ENCODE measurements at regions not wholly inside any gene's neighbourhood (a gene's known extent, or its start where the extent isn't known, plus 50 kb on each side); places are given as distances from the start of the nearest gene placed in this dataset.

DNA sequence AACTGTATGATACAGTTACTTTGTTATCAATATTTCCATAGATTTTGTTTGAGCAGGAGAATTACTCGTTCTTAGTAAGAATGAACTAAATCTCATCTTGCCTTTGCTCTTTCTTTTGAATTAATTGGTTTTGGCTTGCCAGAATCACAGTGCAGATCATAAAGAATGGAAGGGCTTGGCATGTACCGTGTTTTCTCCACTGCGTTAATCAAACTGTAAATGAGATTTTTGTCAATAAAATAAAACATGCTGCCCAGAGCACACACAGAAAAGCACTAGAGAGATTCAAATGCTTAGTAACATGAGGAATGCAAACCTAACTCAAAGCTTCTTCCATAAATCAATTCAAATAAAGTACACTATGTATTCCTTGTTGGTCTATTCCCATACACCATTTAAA lies 229.6 kb upstream of the CDH2 start:
- DNase-seq (ENCODE audit: low spot score) = no peak

- no peak for DNase-seq (ENCODE audit: low spot score)
These were observed 227.8 kb upstream of the CDH2 start for GRCh38 chr18:28404694-28405093.

DNA sequence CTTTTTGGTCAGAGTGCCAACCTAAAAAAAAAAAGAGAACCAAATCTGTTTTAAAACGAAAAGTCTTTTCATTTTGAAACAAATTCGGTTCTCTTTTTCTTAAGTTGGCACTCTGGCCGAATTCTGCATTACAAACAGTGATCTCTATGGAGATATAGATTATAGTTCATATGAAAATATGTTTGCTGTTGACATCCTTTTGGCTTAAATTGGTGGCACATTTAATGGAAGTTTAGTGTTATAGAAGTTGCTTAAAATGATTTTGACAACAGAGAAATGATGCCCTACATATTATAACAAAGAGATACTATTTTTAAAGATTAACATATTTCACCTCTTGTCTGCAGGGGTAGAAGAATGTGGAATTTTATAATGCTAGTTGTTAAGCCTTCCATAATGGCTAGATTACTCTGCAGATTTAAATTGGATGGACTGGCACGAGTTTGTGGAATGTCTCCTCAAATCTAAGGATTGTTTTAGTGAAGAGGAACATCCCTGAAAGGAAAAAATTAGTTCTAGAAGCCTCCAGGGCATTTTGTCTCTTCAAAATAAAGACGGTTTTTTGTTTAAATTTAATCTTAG lies 222.9 kb upstream of the CDH2 start:
- no peak for DNase-seq (ENCODE audit: low spot score)

DNA sequence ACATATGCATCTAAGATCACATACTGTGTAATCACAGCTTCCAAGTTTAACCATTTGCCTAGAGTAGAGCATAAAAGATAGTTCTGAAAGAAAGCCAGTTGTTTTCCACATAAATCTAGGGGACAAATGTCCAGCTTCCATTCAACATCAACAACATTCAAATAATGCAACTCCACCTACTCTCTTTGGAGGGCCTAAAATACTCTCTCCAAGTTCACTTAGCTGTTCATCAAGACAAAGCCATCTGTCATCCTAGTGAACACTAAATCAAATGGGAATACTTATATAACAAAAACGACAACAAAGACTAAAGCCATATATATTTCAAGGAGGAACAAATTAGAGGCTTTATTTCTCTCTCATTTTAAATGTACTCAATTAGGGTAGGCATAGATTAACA lies 221.5 kb upstream of the CDH2 start:
- no peak for DNase-seq (ENCODE audit: low spot score)

DNA sequence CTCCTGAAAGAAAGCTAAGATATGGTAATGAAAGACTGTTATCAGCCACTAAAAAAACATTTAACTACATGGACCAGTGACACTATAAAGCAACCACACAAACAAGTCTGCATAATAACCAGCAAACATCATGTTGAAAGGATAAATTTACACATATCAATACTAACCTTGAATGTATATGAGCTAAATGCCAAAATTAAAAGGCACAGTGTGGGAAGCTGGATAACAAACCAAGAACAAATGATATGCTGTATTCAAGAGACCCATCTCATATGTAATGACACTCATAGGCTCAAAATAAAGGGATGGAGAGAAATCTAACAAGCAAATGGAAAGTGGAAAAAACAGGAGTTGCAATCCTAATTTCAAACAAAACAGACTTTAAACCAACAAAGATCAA lies 213.1 kb upstream of the CDH2 start:
- DNase-seq (ENCODE audit: low spot score) = no peak

DNA sequence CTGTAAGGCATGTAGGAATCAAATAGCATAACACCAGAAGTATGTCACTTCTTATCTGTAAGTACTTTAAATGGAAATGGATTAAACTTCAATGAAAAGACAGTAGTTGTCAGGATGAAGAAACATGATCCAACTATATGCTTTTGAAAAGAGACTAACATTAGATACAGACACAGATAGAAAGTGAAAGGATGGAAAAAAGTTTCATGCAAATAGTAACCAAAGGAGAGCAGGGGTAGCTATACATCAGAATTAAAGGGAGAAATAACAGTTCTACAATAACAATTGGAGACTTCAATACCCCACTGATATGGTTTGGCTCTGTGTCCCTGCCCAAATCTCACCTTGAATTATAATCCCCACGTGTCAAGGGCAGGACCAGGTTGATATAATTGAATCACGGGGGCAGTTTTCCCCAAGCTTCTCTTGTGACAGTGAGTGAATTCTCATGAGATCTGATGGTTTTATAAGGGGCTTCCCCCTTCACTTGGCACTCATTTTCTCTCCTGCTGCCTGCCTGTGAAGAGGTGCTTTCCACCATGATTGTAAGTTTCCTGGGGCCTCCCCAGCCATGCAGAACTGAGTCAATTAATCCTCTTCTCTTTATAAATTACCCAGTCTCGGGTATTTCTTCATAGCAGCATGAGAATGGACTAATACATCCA lies 205.4 kb upstream of the CDH2 start:
- DNase-seq (ENCODE audit: low spot score) = no peak

- no peak for DNase-seq (ENCODE audit: low spot score)
These were observed 195.3 kb upstream of the CDH2 start for GRCh38 chr18:28372186-28372585.

GRCh38 chr18:28366676-28367075 lies 189.7 kb upstream of the CDH2 start:
- DNase-seq (ENCODE audit: low spot score) = no peak

- DNase-seq (ENCODE audit: low spot score) = no peak
These were observed 188.5 kb upstream of the CDH2 start for GRCh38 chr18:28365411-28365831.

- DNase-seq (ENCODE audit: low spot score) = no peak
These were observed 186.2 kb upstream of the CDH2 start for GRCh38 chr18:28363124-28363523.

- DNase-seq (ENCODE audit: low spot score) = no peak
These were observed 182.2 kb upstream of the CDH2 start for GRCh38 chr18:28359176-28359575.

GRCh38 chr18:28357766-28358401 lies 181.0 kb upstream of the CDH2 start:
- peak; percentile 48 for DNase-seq (ENCODE audit: low spot score)

DNA sequence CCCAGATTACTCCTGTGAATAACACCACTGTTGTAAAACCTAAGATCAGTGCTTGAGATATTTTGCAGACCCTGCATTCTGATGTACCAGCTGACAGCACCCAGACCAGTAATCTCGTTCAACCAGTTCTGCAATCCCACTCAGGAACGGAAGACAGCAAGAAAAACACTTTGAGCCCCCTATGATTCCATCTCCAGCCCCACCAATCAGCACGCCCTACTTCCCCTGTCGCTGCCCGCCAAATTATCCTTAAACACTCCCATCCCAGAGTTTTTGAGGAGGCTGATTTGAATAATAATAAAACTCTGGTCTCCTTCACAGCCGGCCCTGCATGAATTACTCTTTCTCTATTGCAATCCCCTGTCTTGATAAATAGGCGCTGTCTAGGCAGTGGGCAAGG lies 173.9 kb upstream of the CDH2 start:
- DNase-seq (ENCODE audit: low spot score) = no peak

DNA sequence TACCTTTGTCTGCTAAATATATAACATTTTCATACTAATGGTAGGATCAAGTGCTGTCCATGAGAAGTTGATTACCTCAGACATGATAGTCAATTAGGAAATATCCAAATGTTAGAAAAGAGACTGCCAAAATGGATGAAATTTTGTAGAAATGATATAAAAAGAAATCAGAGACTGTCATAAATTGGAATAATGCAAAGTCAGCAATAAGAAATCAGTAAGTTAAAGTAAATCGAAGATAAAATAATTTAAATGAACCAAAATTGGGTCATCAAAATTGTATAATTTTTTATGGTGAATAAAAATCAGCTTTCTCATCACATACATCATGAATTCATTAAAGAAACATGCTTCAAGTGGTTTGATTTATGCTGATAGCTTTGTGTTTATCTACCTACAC lies 165.3 kb upstream of the CDH2 start:
- no peak for DNase-seq (ENCODE audit: low spot score)

- no peak for DNase-seq (ENCODE audit: low spot score)
These were observed 161.4 kb upstream of the CDH2 start for GRCh38 chr18:28338316-28338715.

GRCh38 chr18:28334516-28334915 lies 157.6 kb upstream of the CDH2 start:
- no peak for DNase-seq (ENCODE audit: low spot score)

GRCh38 chr18:28332071-28332470 lies 155.1 kb upstream of the CDH2 start:
- no peak for DNase-seq (ENCODE audit: low spot score)

DNA sequence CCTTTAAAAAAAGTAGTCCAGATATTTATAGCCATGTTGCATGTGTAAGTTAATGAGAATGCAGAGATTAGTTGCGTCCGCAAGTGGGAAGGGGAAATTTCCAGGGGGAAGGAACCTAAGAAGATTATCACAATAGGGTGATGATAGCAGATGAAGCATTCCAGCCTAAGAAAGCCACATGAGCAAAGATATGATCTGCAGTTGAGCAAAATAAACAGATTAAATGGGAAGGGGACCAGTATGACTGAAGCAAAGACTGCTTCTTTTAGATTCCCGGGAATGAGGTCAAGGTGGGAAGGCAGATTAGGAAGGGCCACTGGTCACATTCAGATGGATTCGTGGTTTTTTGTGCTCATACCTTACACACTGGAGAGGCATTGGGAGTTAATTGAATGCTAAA lies 154.6 kb upstream of the CDH2 start:
- no peak for DNase-seq (ENCODE audit: low spot score)

- no peak for DNase-seq (ENCODE audit: low spot score)
These were observed 136.7 kb upstream of the CDH2 start for GRCh38 chr18:28313602-28314001.

- no peak for DNase-seq (ENCODE audit: low spot score)
These were observed 111.9 kb upstream of the CDH2 start for GRCh38 chr18:28288784-28289183.

- no peak for DNase-seq (ENCODE audit: low spot score)
These were observed 110.2 kb upstream of the CDH2 start for GRCh38 chr18:28287146-28287545.

DNA sequence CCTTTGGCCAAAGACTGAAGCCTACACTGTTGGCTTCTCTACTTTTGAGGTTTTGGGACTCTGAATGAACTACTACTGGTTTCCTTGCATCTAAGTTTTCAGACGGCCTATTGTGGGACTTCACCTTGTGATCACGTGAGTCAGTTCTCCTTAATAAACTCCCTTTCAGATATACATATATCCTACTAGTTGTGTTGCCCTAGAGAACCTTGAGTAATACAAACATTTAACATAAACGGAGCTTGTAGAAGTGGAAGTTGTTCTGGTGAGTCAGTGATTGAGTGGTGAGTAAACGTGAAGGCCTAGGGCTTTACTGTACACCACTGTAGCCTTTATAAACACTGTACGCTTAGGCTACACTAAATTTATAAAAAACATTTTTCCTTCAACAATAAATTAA lies 107.2 kb upstream of the CDH2 start:
- DNase-seq (ENCODE audit: low spot score) = no peak

DNA sequence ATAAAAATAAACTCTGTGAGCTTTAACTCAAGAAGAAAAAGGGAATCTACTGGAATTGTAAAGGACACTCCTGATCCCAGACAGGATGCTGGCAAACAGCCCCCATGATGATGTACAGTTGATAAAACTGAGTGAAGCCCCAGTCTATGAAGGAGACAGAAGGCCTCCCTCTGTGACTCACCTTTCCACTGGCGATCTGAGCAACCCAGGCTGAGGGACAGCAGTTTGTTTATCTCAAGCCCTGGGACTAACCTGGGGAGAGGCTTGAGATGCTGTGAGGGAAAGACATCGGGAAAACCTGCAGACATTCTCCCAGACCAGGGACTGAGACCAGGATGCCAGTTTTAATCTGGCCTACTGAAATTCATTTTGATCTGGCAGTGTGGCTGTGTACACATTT lies 104.5 kb upstream of the CDH2 start:
- DNase-seq (ENCODE audit: low spot score) = no peak

DNA sequence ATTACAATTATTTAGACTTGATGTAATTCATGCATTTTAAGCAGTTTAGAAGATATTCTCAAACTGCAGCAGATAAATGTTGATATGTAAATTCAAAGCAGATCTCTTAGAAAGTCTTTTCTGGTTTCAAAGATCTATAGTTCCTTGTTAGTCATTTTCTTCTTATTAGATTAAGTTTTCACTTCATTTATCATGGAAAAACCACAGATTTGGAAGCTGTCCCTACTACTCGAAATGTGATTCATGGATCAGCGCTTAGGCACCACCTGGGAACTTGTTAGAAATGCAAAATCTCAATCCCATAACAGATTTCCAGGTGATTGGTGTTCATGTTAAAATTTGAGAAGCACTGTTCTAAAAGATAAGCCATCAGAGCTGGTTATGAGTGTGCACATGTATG lies 92.8 kb upstream of the CDH2 start:
- no peak for DNase-seq (ENCODE audit: low spot score)
